ENCODE measurements at regions not wholly inside any gene's neighbourhood (a gene's known extent, or its start where the extent isn't known, plus 50 kb on each side); places are given as distances from the start of the nearest gene placed in this dataset.

- peaks cover 6% of the 10 kb centered on the region for H3F3A ChIP-seq (ENCODE audit: low read length, unreplicated experiment)
- no peak overlapping the region for H2AFZ ChIP-seq (ENCODE audit: low read length)
- intact Hi-C loops (cut with micrococcal nuclease) = no loop called here
- ChIA-PET CTCF (no interaction called here), POLR2A (ENCODE audit: unreplicated experiment) (no interaction called here)
- no peak for ATAC-seq
- no peaks in the 10 kb centered on the region for H3K79me2 ChIP-seq (ENCODE audit: low read length)
- no TSS peak for BruUV-seq (replicated peaks)
- H3K9me3 ChIP-seq (ENCODE audit: low read length) = no peaks in the 10 kb centered on the region
- no peak for DNase-seq
- H3K4me3 ChIP-seq (ENCODE audit: low read length) = no peak overlapping the region
- H3K27me3 ChIP-seq (ENCODE audit: low read length) = no peaks in the 10 kb centered on the region
- no peak overlapping the region for H3K4me2 ChIP-seq (ENCODE audit: low read length)
- H3K36me3 ChIP-seq (ENCODE audit: low read depth, low read length) = no peaks in the 10 kb centered on the region
- H3K4me1 ChIP-seq (ENCODE audit: insufficient read depth, low read length) = peaks cover 26% of the 10 kb centered on the region
- no peaks in the 10 kb centered on the region for H4K20me1 ChIP-seq (ENCODE audit: low read length)
- no peak for TF ChIP-seq EZH2phosphoT487 (IDR thresholded peaks at IDR 0.05; ENCODE audit: borderline replicate concordance, low read length)
- TF ChIP-seq, protein P1, sequence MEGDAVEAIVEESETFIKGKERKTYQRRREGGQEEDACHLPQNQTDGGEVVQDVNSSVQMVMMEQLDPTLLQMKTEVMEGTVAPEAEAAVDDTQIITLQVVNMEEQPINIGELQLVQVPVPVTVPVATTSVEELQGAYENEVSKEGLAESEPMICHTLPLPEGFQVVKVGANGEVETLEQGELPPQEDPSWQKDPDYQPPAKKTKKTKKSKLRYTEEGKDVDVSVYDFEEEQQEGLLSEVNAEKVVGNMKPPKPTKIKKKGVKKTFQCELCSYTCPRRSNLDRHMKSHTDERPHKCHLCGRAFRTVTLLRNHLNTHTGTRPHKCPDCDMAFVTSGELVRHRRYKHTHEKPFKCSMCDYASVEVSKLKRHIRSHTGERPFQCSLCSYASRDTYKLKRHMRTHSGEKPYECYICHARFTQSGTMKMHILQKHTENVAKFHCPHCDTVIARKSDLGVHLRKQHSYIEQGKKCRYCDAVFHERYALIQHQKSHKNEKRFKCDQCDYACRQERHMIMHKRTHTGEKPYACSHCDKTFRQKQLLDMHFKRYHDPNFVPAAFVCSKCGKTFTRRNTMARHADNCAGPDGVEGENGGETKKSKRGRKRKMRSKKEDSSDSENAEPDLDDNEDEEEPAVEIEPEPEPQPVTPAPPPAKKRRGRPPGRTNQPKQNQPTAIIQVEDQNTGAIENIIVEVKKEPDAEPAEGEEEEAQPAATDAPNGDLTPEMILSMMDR (conservative IDR thresholded peaks at IDR 0.05; ENCODE audit: low read depth, low read length) = no peak
- TF ChIP-seq EZH2 (IDR thresholded peaks at IDR 0.05; ENCODE audit: low read length, unreplicated experiment) = no peak
- H3K27ac ChIP-seq (ENCODE audit: low read length) = no peak overlapping the region
- no peak overlapping the region for H3K9ac ChIP-seq (ENCODE audit: low read length)
- no peaks in the 10 kb centered on the region for H3K9me2 ChIP-seq (replicated peaks; ENCODE audit: low read length)
These were observed 1108.3 kb upstream of the MAP3K7 start for GRCh38 chr6:91695221-91695620.

- Histone ChIP-seq H3K79me2 (ENCODE audit: low read length) (no peaks in the 10 kb centered on the region), H3K27ac (ENCODE audit: low read length) (peak overlapping the region; percentile 60), H3K9me3 (ENCODE audit: low read length) (no peaks in the 10 kb centered on the region), H3K27me3 (ENCODE audit: low read length) (no peaks in the 10 kb centered on the region), H3K9ac (ENCODE audit: low read length) (no peak overlapping the region), H3K4me3 (ENCODE audit: low read length) (no peak overlapping the region), H3K9me2 (replicated peaks; ENCODE audit: low read length) (no peaks in the 10 kb centered on the region), H2AFZ (ENCODE audit: low read length) (no peak overlapping the region), H3K36me3 (ENCODE audit: low read depth, low read length) (no peaks in the 10 kb centered on the region), H3F3A (ENCODE audit: low read length, unreplicated experiment) (peaks cover 6% of the 10 kb centered on the region), H3K4me1 (ENCODE audit: insufficient read depth, low read length) (peaks cover 26% of the 10 kb centered on the region), H4K20me1 (ENCODE audit: low read length) (no peaks in the 10 kb centered on the region), H3K4me2 (ENCODE audit: low read length) (peak overlapping the region; percentile 71)
- BruUV-seq (replicated peaks) = no TSS peak
- peak; percentile 75 for ATAC-seq
- CTCF ChIA-PET = no interaction called here
- POLR2A ChIA-PET (ENCODE audit: unreplicated experiment) = no interaction called here
- DNase-seq = peak; percentile 94
- TF ChIP-seq, protein P1 (conservative IDR thresholded peaks at IDR 0.05; ENCODE audit: low read depth, low read length) = no peak
- TF ChIP-seq EZH2phosphoT487 (IDR thresholded peaks at IDR 0.05; ENCODE audit: borderline replicate concordance, low read length) (no peak), EZH2 (IDR thresholded peaks at IDR 0.05; ENCODE audit: low read length, unreplicated experiment) (no peak)
- intact Hi-C loops (cut with micrococcal nuclease) = no loop called here
These were observed 1107.3 kb upstream of the MAP3K7 start for GRCh38 chr6:91694016-91694654.

- intact Hi-C loops (cut with micrococcal nuclease) = no loop called here
- Histone ChIP-seq H3K27me3 (ENCODE audit: low read length) (no peaks in the 10 kb centered on the region), H4K20me1 (ENCODE audit: low read length) (no peaks in the 10 kb centered on the region), H3K79me2 (ENCODE audit: low read length) (no peaks in the 10 kb centered on the region), H3K36me3 (ENCODE audit: low read depth, low read length) (no peaks in the 10 kb centered on the region), H3F3A (ENCODE audit: low read length, unreplicated experiment) (peaks cover 6% of the 10 kb centered on the region), H3K4me3 (ENCODE audit: low read length) (no peak overlapping the region), H3K27ac (ENCODE audit: low read length) (no peak overlapping the region), H3K4me1 (ENCODE audit: insufficient read depth, low read length) (peaks cover 12% of the 10 kb centered on the region), H3K4me2 (ENCODE audit: low read length) (no peak overlapping the region), H2AFZ (ENCODE audit: low read length) (no peak overlapping the region), H3K9ac (ENCODE audit: low read length) (no peak overlapping the region), H3K9me2 (replicated peaks; ENCODE audit: low read length) (no peaks in the 10 kb centered on the region), H3K9me3 (ENCODE audit: low read length) (no peaks in the 10 kb centered on the region)
- no peak for DNase-seq
- TF ChIP-seq, protein P1 (conservative IDR thresholded peaks at IDR 0.05; ENCODE audit: low read depth, low read length) = no peak
- no peak for TF ChIP-seq EZH2 (IDR thresholded peaks at IDR 0.05; ENCODE audit: low read length, unreplicated experiment)
- no peak for TF ChIP-seq EZH2phosphoT487 (IDR thresholded peaks at IDR 0.05; ENCODE audit: borderline replicate concordance, low read length)
- CTCF ChIA-PET = no interaction called here
- BruUV-seq (replicated peaks) = no TSS peak
- POLR2A ChIA-PET (ENCODE audit: unreplicated experiment) = no interaction called here
- ATAC-seq = no peak
These were observed 1104.6 kb upstream of the MAP3K7 start for GRCh38 chr6:91691449-91691848.

All from PC-3 (cell line).